ENCODE measurements at regions not wholly inside any gene's neighbourhood (a gene's known extent, or its start where the extent isn't known, plus 50 kb on each side); places are given as distances from the start of the nearest gene placed in this dataset.

- no peak overlapping the region for H3K4me2 ChIP-seq (ENCODE audit: low read depth, low read length)
- in situ Hi-C loops (cut with HindIII; ENCODE audit: extremely low pct_ligation_motif_present, low pct_unique_long_range_greater_than_20kb): loop anchor here (10.0 kb wide), 1 partner anchor 103 kb away; no protein-coding TSS in a partner anchor
- no peaks in the 10 kb centered on the region for H3K79me2 ChIP-seq (ENCODE audit: insufficient read depth, low read length)
- ATAC-seq (peak; percentile 7; the same call in 1 of the 3 replicates), FAIRE-seq (no peak), DNase-seq (ENCODE audit: low spot score) (no peak)
- H3K27ac ChIP-seq (ENCODE audit: extremely low read length, insufficient read depth, low read length): no peak overlapping the region
- H3K9me3 ChIP-seq (ENCODE audit: low read length): no peaks in the 10 kb centered on the region
- H3K27me3 ChIP-seq (ENCODE audit: control insufficient read depth in 1 of 2, insufficient read depth in 2 of 2, low read length in 2 of 2): no peaks in the 10 kb centered on the region
- H3K4me3 ChIP-seq (replicated peaks in 1 of 3; ENCODE audit: insufficient read depth in 1 of 3, low read depth in 2 of 3, low read length in 3 of 3): no peak overlapping the region
- H3K36me3 ChIP-seq (replicated peaks in 1 of 2; ENCODE audit: control insufficient read depth in 1 of 2, insufficient read depth in 2 of 2, low read length in 2 of 2): no peaks in the 10 kb centered on the region
- H3K9ac ChIP-seq (ENCODE audit: insufficient read depth, low read depth, low read length): no peak overlapping the region
- ChIA-PET POLR2A (no interaction called here), CTCF (ENCODE audit: low intra/inter-chr PET ratio, low total read pairs) (no interaction called here)
- BruUV-seq (replicated peaks): no TSS peak
- H2AFZ ChIP-seq (ENCODE audit: low read length): no peak overlapping the region
- peaks cover 21% of the 10 kb centered on the region for H3K4me1 ChIP-seq (ENCODE audit: insufficient read depth, low read length)
- 0 out of 2 replicates have a peak, but pooled peaks have one; percentile 22 for TF ChIP-seq ZNF446 (CRISPR knock-in tag; IDR thresholded peaks at IDR 0.05)
- TF ChIP-seq FOSL2 (CRISPR knock-in tag; IDR thresholded peaks at IDR 0.05): no peak
- TF ChIP-seq ZNF740 (CRISPR knock-in tag; IDR thresholded peaks at IDR 0.05): no peak
- no peak for TF ChIP-seq ATF7 (IDR thresholded peaks at IDR 0.05)
- TF ChIP-seq ATF7 (CRISPR knock-in tag; IDR thresholded peaks at IDR 0.05): no peak
- 65% methylated on average over 16 of the region's 16 CpGs for WGBS (ENCODE audit: low lambda C conversion rate)
- H4K20me1 ChIP-seq (ENCODE audit: insufficient read depth, low read length): 0 out of 2 replicates have a peak, but pooled peaks cover 5% of the 10 kb centered on the region
- intact Hi-C loops (cut with micrococcal nuclease; ENCODE audit: unreplicated experiment): no loop called here
Measured at GRCh38 chr16:85227084-85227945, 115.0 kb upstream of the CIBAR2 start.
